Peyer's patch (tissue), 4 donors: ENCODE measurements at regions not wholly inside any gene's neighbourhood (a gene's known extent, or its start where the extent isn't known, plus 50 kb on each side); places are given as distances from the start of the nearest gene placed in this dataset.

ENCODE experiments used
- DNase-seq, 3 donors: peaks; one replicate each; pipeline ENCODE4 v3.0.0-alpha.2; 2017 to 2019
- H3K27ac ChIP-seq, 4 donors: fragments of 200-600 bp; sonication (generic); one replicate each; pipeline ENCODE4 v1.5.1; 2016 to 2019
- H3K27me3 ChIP-seq, 2 donors: fragments of 200-600 bp; sonication (generic); one replicate each; pipeline ENCODE4 v1.5.1; 2019
- H3K36me3 ChIP-seq, 3 donors: fragments of 200-600 bp; sonication (generic); one replicate each; pipeline ENCODE4 v1.5.1; 2016 to 2019
- H3K4me1 ChIP-seq, 4 donors: fragments of 200-600 bp; sonication (generic); one replicate each; pipeline ENCODE4 v1.5.1; 2016 to 2019
- H3K4me3 ChIP-seq, 4 donors: fragments of 200-600 bp; sonication (generic); 1 replicate in 3 of 4; 2 replicates in 1 of 4; pipeline ENCODE4 v1.5.1; 2016 to 2019; ENCODE audit warnings: mild to moderate bottlenecking in 1 of 4
- H3K9me3 ChIP-seq, 4 donors: fragments of 200-600 bp; sonication (generic); one replicate each; pipeline ENCODE4 v1.5.1; 2016 to 2019; ENCODE audit warnings: mild to moderate bottlenecking in 1 of 4
- POLR2A ChIP-seq, 2 donors: fragments of 450-650 bp; IDR thresholded peaks; one replicate each; pipeline ENCODE4 v1.5.1; 2017; ENCODE audit warnings: antibody characterized with exemption in 2 of 2, mild to moderate bottlenecking in 2 of 2, moderate library complexity in 2 of 2
- TF ChIP-seq, protein P1 (sequence below), 6 experiments: fragments of 450-650 bp in 4 of 6; fragments of 200-600 bp in 2 of 6; sonication (generic) in 1 of 6; IDR thresholded peaks; one replicate each; pipeline ENCODE4 v1.5.1; 2017 to 2019; ENCODE audit warnings: antibody characterized with exemption in 6 of 6, mild to moderate bottlenecking in 3 of 6, moderate library complexity in 1 of 6

DNA sequence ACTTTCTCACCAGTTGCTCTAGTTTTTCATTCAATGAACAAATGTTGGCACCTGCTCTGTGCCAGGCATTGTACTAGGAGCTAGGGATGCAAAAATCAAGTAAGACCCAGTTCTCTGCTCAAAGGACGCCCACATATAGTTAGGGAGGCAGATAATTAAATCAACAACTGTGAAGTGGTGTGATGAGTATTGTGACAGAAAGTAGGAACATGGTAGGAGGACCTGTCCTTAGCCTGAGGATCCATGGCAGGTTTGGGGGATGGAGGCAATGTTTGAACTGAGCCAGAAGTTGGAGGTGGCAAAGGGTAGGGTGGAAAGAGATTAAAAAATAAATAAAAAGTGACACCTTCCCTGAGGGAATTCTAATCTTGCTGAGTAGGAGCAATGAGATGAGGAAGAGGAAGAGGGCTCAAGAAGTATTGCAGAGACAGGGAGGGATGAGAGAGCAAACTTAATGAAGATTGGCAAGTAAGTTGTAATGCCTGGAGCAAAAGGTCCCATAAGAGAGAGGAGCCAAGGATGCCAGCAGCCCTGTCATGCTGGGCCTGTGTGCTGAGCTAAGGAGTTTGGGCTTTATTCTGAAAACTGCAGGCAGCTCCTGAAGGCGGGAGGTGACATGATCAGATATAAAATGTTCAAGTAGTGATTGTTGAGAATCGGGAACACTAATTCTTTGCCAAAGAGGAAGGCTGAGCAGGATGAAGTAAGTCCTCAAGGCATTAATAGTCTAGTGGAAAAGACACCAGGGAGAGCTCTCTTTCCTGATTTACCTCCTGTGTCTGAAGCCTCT, 184.3 kb upstream of the PPP2R3A start:
- Histone ChIP-seq H3K27me3 (no peaks in the 10 kb centered on the region), H3K9me3 (no peaks in the 10 kb centered on the region)
- TF ChIP-seq, protein P1, sequence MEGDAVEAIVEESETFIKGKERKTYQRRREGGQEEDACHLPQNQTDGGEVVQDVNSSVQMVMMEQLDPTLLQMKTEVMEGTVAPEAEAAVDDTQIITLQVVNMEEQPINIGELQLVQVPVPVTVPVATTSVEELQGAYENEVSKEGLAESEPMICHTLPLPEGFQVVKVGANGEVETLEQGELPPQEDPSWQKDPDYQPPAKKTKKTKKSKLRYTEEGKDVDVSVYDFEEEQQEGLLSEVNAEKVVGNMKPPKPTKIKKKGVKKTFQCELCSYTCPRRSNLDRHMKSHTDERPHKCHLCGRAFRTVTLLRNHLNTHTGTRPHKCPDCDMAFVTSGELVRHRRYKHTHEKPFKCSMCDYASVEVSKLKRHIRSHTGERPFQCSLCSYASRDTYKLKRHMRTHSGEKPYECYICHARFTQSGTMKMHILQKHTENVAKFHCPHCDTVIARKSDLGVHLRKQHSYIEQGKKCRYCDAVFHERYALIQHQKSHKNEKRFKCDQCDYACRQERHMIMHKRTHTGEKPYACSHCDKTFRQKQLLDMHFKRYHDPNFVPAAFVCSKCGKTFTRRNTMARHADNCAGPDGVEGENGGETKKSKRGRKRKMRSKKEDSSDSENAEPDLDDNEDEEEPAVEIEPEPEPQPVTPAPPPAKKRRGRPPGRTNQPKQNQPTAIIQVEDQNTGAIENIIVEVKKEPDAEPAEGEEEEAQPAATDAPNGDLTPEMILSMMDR (IDR thresholded peaks at IDR 0.05) = no peak
- no peak for TF ChIP-seq POLR2A (IDR thresholded peaks at IDR 0.05)

DNA sequence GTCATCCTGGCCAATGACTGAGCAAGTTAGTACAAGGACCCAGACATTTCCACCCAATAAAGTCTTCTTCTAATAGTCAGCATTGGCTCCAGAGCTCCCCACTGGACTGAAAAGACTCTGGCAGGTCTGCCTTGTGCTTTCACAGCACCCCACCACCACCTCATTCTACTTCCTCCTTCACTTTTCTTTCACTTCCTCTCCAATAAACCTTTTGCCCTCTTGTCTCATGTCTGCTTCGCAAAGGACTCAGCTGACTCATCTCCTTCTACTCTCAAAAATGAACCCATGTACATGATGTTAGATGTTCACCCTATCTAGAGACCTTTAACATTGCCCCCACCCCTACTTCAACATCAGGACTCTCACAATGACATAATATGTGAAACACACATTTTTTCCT, 181.0 kb upstream of the PPP2R3A start:
- no peak for TF ChIP-seq POLR2A (IDR thresholded peaks at IDR 0.05)
- Histone ChIP-seq H3K27me3 (no peaks in the 10 kb centered on the region), H3K4me1 (no peaks in the 10 kb centered on the region), H3K4me3 (no peak overlapping the region), H3K36me3 (no peaks in the 10 kb centered on the region), H3K9me3 (no peaks in the 10 kb centered on the region), H3K27ac (no peak overlapping the region)
- DNase-seq = no peak

More for the DNA sequence above, 184.3 kb upstream of the PPP2R3A start:
- no peaks in the 10 kb centered on the region for H3K36me3 ChIP-seq
- no peak overlapping the region for H3K4me3 ChIP-seq
- no peaks in the 10 kb centered on the region for H3K4me1 ChIP-seq
- DNase-seq = no peak
- no peak overlapping the region for H3K27ac ChIP-seq

DNA sequence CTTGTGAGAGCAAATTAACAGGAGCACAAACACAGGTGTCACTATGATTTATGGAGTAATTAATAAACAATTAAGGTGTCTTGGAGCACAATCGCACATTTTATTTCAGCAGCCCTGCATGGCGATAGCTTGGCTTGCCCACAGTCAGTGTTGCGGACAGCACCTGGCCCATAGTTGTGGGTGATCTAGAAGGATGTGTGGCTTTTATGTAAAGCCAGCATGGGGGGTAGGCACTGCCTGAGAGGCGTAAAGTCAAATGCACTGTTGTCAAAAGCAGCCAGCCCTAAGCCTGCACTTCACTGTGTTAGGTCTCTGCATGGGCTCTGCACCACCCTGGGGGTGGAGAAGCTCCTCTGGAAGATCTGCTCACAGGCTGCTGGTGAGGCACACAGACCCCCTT, 177.4 kb upstream of the PPP2R3A start:
- Histone ChIP-seq H3K4me3 (no peak overlapping the region), H3K27me3 (no peaks in the 10 kb centered on the region), H3K4me1 (no peaks in the 10 kb centered on the region), H3K27ac (no peak overlapping the region), H3K9me3 (no peaks in the 10 kb centered on the region), H3K36me3 (no peaks in the 10 kb centered on the region)
- TF ChIP-seq, protein P1 (IDR thresholded peaks at IDR 0.05) = no peak
- no peak for DNase-seq

DNA sequence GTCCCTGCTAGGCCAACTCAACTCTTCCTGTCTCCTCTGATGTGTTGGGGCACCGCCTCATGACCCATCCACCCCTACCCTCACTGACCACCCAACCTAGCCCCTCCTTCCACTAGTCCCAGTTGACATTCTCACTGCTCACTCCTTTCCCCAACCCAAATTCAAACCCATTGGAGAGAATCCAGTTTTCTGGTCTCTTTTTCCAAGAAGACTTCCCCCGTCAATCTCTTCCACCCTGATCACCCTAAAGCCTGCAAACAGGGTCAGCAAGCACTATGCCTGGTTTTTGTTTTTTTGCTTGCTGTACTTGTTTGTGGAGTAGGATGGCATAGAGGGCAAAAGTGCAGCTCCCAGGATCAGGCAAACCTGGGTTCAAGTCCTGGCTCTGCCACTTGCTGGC, 176.6 kb upstream of the PPP2R3A start:
- TF ChIP-seq POLR2A (IDR thresholded peaks at IDR 0.05) = no peak
- TF ChIP-seq, protein P1 (IDR thresholded peaks at IDR 0.05) = no peak
- H3K4me1 ChIP-seq = no peaks in the 10 kb centered on the region
- H3K27me3 ChIP-seq = no peaks in the 10 kb centered on the region
- H3K36me3 ChIP-seq = no peaks in the 10 kb centered on the region
- no peak overlapping the region for H3K4me3 ChIP-seq
- DNase-seq = no peak
- H3K9me3 ChIP-seq = no peaks in the 10 kb centered on the region
- no peak overlapping the region for H3K27ac ChIP-seq

DNA sequence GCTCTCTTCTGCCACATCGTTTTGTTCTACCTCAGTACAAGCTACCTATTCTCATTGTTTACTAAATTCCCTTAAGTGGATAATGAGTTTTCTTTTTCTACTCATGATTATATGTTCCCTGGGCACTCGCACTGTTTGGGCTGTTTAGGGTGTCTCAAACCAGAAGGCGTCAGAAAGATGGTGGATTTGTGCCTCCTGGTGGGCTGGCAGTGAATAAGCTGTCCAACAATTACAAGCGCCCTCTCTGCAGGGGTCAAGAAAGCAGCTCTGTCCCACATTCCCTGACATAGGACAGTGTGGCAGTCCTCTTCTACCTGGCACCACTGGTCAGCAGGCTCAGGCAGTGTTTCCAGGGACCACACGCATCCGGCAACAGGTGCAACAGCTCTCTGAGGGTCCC, 173.4 kb upstream of the PPP2R3A start:
- H3K9me3 ChIP-seq = no peaks in the 10 kb centered on the region
- no peak overlapping the region for H3K27ac ChIP-seq
- no peak for TF ChIP-seq POLR2A (IDR thresholded peaks at IDR 0.05)
- TF ChIP-seq, protein P1 (IDR thresholded peaks at IDR 0.05) = no peak
- H3K27me3 ChIP-seq = no peaks in the 10 kb centered on the region
- no peak for DNase-seq
- no peaks in the 10 kb centered on the region for H3K36me3 ChIP-seq
- H3K4me1 ChIP-seq = no peaks in the 10 kb centered on the region
- no peak overlapping the region for H3K4me3 ChIP-seq

DNA sequence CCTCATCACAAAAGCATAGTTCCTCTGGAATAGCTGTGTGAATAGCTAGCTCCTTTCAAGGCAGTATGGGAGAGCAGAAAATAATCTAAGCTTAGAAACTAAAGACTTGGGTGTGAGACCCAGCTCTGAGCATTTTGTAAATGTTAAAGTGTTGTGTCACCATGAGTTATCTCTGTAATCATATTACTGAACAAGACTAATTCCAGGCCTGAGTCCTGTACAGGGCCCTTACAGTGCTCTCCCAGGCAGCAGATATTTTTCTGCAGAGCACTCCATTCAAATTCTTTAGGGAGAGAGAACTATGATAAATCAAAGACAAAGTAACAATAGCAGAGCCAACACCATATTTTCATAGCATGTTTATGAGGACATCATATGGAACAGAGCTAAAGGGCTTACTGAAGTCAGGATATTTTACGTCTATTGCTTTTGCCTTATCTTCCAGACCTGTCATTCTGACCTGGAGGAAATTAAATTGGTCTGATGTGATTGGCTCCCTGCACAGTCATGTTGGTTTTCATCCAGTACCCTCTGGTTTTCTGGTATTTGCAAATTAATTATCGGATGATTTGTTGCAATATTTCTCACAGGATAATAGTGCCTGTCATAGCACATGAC, 172.6 kb upstream of the PPP2R3A start:
- no peak overlapping the region for H3K4me3 ChIP-seq
- no peak overlapping the region for H3K27ac ChIP-seq
- H3K36me3 ChIP-seq = no peaks in the 10 kb centered on the region
- H3K27me3 ChIP-seq = no peaks in the 10 kb centered on the region
- DNase-seq = no peak
- TF ChIP-seq POLR2A (IDR thresholded peaks at IDR 0.05) = no peak
- TF ChIP-seq, protein P1 (IDR thresholded peaks at IDR 0.05) = no peak
- no peaks in the 10 kb centered on the region for H3K4me1 ChIP-seq
- no peaks in the 10 kb centered on the region for H3K9me3 ChIP-seq
